Glutamatergic neuron (in vitro differentiated cells): ENCODE measurements at regions not wholly inside any gene's neighbourhood (a gene's known extent, or its start where the extent isn't known, plus 50 kb on each side); places are given as distances from the start of the nearest gene placed in this dataset.

Source experiments
- DNase-seq: peaks from one replicate; pipeline ENCODE4 v3.0.0; 2022
- H3K27ac Mint-ChIP-seq: one replicate; pipeline ENCODE4 v1.8.0; 2020; ENCODE audit warnings: mild to moderate bottlenecking, mixed read lengths, inconsistent platforms; ENCODE audit not compliant: unreplicated experiment
- H3K27me3 Mint-ChIP-seq: one replicate; pipeline ENCODE4 v1.8.0; 2020; ENCODE audit warnings: mild to moderate bottlenecking, moderate library complexity, mixed read lengths, inconsistent platforms; ENCODE audit not compliant: unreplicated experiment
- H3K36me3 Mint-ChIP-seq: one replicate; pipeline ENCODE4 v1.8.0; 2020; ENCODE audit warnings: mild to moderate bottlenecking, mixed read lengths, inconsistent platforms; ENCODE audit not compliant: unreplicated experiment
- H3K4me1 Mint-ChIP-seq: one replicate; pipeline ENCODE4 v1.8.0; 2020; ENCODE audit warnings: mild to moderate bottlenecking, low read depth, mixed read lengths, inconsistent platforms; ENCODE audit not compliant: unreplicated experiment
- H3K4me3 Mint-ChIP-seq: one replicate; pipeline ENCODE4 v1.8.0; 2020; ENCODE audit warnings: mild to moderate bottlenecking, mixed read lengths, inconsistent platforms; ENCODE audit not compliant: unreplicated experiment
- H3K9me3 Mint-ChIP-seq: one replicate; pipeline ENCODE4 v1.8.0; 2020; ENCODE audit warnings: mild to moderate bottlenecking, moderate library complexity, mixed read lengths, inconsistent platforms; ENCODE audit not compliant: unreplicated experiment
- CTCF ChIP-seq: fragments of 200-600 bp; sonication (generic); IDR thresholded peaks from one replicate; pipeline ENCODE4 v1.5.0; 2021; ENCODE audit not compliant: partially characterized antibody, unreplicated experiment

GRCh38 chr1:227369102-227369760 is 50.9 kb upstream of the CDC42BPA start:
- no peaks in the 10 kb centered on the region for H3K9me3 Mint-ChIP-seq
- no peaks in the 10 kb centered on the region for H3K36me3 Mint-ChIP-seq
- no peak for TF ChIP-seq CTCF
- H3K27me3 Mint-ChIP-seq, result no peaks in the 10 kb centered on the region
- H3K4me1 Mint-ChIP-seq, result peaks cover 2% of the 10 kb centered on the region
- DNase-seq, result no peak
- H3K27ac Mint-ChIP-seq, result no peak overlapping the region
- H3K4me3 Mint-ChIP-seq, result no peak overlapping the region
